ENCODE measurements at regions not wholly inside any gene's neighbourhood (a gene's known extent, or its start where the extent isn't known, plus 50 kb on each side); places are given as distances from the start of the nearest gene placed in this dataset.

GRCh38 chr2:128732976-128733431 is 414.3 kb upstream of the HS6ST1 start:
- no peak for TF ChIP-seq CTCF (IDR thresholded peaks at IDR 0.05; ENCODE audit: insufficient read depth, low read depth, low read length, missing control alignments)
- H3K4me3 ChIP-seq (ENCODE audit: low read length), result no peak overlapping the region
- peak; percentile 76 for DNase-seq (ENCODE audit: low read depth)

GRCh38 chr2:128733450-128733849 is 414.8 kb upstream of the HS6ST1 start:
- no peak overlapping the region for H3K4me3 ChIP-seq (ENCODE audit: low read length)
- no peak for TF ChIP-seq CTCF (IDR thresholded peaks at IDR 0.05; ENCODE audit: insufficient read depth, low read depth, low read length, missing control alignments)
- DNase-seq (ENCODE audit: low read depth), result no peak

GRCh38 chr2:128734521-128735295 is 416.0 kb upstream of the HS6ST1 start:
- no peak overlapping the region for H3K4me3 ChIP-seq (ENCODE audit: low read length)
- no peak for TF ChIP-seq CTCF (IDR thresholded peaks at IDR 0.05; ENCODE audit: insufficient read depth, low read depth, low read length, missing control alignments)
- DNase-seq (ENCODE audit: low read depth), result no peak

- TF ChIP-seq CTCF (IDR thresholded peaks at IDR 0.05; ENCODE audit: insufficient read depth, low read depth, low read length, missing control alignments), result no peak
- H3K4me3 ChIP-seq (ENCODE audit: low read length), result no peak overlapping the region
- DNase-seq (ENCODE audit: low read depth), result no peak
Measured at GRCh38 chr2:128735296-128735960, 416.8 kb upstream of the HS6ST1 start.

- TF ChIP-seq CTCF (IDR thresholded peaks at IDR 0.05; ENCODE audit: insufficient read depth, low read depth, low read length, missing control alignments), result no peak
- no peak for DNase-seq (ENCODE audit: low read depth)
- H3K4me3 ChIP-seq (ENCODE audit: low read length), result no peak overlapping the region
Measured at GRCh38 chr2:128736046-128736688, 417.5 kb upstream of the HS6ST1 start.

DNA sequence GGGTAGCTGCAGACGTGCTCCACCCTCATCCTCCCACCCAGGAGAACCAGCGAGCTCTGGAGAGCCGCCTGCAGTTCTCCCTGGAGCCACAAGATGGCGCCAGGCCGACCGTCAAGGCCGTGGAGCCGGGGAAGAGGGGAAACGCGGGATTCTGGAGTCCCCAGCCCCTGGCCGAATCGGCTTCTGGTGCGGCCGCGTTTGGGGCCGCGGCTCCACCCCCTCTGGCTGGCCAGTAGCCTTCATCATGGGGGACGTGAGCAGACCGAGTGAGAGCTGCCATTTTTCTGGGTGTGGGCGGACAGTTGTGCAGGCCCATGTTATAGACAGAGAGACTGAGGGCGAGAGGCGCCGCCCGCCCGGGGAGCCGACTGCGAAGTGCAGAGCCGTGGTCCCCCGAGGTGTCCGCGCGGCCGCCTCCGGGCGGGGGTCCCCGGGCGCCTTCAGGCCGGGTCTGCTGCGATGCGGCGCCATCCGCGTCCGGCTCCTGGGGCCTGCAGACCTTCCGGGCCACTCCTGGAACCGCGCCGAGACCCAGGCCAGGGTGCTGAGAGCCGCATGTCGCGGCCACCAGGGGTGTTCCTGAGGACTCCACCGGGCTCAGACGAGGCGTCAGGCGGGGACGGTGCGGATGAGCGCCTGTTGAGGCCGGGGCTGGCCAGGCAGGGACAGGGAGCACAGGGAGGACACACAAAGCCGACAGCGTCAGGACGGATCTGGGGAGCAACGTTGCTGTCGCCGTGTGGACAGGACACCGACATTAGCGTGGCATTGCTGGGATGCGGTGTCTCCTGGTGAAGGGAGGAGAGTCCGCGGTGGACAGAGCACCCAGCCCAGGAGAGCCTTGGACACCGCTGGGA is 418.2 kb upstream of the HS6ST1 start:
- DNase-seq (ENCODE audit: low read depth), result peak; percentile 67
- H3K4me3 ChIP-seq (ENCODE audit: low read length), result peak overlapping the region; percentile 46
- TF ChIP-seq CTCF (IDR thresholded peaks at IDR 0.05; ENCODE audit: insufficient read depth, low read depth, low read length, missing control alignments), result peak; percentile 98

All from epithelial cell of esophagus (primary cell).